Glutamatergic neuron (in vitro differentiated cells): ENCODE measurements at regions not wholly inside any gene's neighbourhood (a gene's known extent, or its start where the extent isn't known, plus 50 kb on each side); places are given as distances from the start of the nearest gene placed in this dataset.

Experiments
- DNase-seq: peaks from one replicate; pipeline ENCODE4 v3.0.0; 2022
- H3K27ac Mint-ChIP-seq: one replicate; pipeline ENCODE4 v1.8.0; 2020; ENCODE audit warnings: mild to moderate bottlenecking, mixed read lengths, inconsistent platforms; ENCODE audit not compliant: unreplicated experiment
- H3K27me3 Mint-ChIP-seq: one replicate; pipeline ENCODE4 v1.8.0; 2020; ENCODE audit warnings: mild to moderate bottlenecking, moderate library complexity, mixed read lengths, inconsistent platforms; ENCODE audit not compliant: unreplicated experiment
- H3K36me3 Mint-ChIP-seq: one replicate; pipeline ENCODE4 v1.8.0; 2020; ENCODE audit warnings: mild to moderate bottlenecking, mixed read lengths, inconsistent platforms; ENCODE audit not compliant: unreplicated experiment
- H3K4me1 Mint-ChIP-seq: one replicate; pipeline ENCODE4 v1.8.0; 2020; ENCODE audit warnings: mild to moderate bottlenecking, low read depth, mixed read lengths, inconsistent platforms; ENCODE audit not compliant: unreplicated experiment
- H3K4me3 Mint-ChIP-seq: one replicate; pipeline ENCODE4 v1.8.0; 2020; ENCODE audit warnings: mild to moderate bottlenecking, mixed read lengths, inconsistent platforms; ENCODE audit not compliant: unreplicated experiment
- H3K9me3 Mint-ChIP-seq: one replicate; pipeline ENCODE4 v1.8.0; 2020; ENCODE audit warnings: mild to moderate bottlenecking, moderate library complexity, mixed read lengths, inconsistent platforms; ENCODE audit not compliant: unreplicated experiment
- TF ChIP-seq, protein P1 (sequence below): fragments of 200-600 bp; sonication (generic); IDR thresholded peaks from one replicate; pipeline ENCODE4 v1.5.0; 2021; ENCODE audit not compliant: partially characterized antibody, unreplicated experiment

DNA sequence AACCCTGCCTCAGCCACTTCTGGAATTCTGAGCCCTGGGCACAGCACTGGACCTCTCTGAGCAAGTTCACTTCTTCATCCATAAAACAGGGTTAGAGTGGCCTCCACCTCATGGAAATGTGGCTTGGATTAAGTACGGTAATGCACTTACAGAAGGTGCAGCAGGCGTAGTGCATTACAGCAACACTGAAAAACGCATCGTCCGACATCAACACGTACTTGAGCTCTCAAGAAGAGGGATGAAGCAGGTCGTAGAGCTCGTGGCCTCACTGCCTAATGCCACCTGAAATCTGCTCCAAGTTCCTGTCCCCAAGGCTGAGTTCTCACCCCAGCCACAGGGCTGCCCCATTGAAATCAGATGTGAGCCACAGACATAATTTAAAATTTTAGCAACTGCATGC lies 650.1 kb downstream of the NPHP4 start:
- Mint-ChIP-seq H3K9me3 (peaks cover 20% of the 10 kb centered on the region), H3K4me1 (no peaks in the 10 kb centered on the region), H3K27ac (no peak overlapping the region), H3K4me3 (no peak overlapping the region), H3K36me3 (peaks cover 11% of the 10 kb centered on the region), H3K27me3 (peaks cover 8% of the 10 kb centered on the region)
- TF ChIP-seq, protein P1, sequence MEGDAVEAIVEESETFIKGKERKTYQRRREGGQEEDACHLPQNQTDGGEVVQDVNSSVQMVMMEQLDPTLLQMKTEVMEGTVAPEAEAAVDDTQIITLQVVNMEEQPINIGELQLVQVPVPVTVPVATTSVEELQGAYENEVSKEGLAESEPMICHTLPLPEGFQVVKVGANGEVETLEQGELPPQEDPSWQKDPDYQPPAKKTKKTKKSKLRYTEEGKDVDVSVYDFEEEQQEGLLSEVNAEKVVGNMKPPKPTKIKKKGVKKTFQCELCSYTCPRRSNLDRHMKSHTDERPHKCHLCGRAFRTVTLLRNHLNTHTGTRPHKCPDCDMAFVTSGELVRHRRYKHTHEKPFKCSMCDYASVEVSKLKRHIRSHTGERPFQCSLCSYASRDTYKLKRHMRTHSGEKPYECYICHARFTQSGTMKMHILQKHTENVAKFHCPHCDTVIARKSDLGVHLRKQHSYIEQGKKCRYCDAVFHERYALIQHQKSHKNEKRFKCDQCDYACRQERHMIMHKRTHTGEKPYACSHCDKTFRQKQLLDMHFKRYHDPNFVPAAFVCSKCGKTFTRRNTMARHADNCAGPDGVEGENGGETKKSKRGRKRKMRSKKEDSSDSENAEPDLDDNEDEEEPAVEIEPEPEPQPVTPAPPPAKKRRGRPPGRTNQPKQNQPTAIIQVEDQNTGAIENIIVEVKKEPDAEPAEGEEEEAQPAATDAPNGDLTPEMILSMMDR: no peak
- DNase-seq: no peak

DNA sequence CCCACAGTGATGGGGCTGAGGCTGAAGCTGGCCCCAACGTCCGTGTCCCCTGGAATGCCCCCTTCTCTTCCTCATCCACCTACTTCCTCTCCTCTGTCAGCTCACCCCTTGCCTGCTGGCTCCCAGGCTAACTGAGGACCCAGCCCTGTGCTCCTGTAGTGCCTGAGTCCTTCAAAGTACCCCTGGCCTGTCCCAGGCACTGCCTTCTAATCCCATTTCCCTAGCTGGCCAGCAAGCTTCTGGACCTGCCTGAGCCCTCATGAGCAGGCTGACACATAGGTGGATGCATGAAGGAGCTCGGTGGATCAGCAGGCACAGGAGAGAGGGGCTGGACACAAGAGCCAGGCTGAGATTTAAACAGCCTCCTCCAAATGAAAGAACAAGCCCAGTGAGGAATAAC lies 650.8 kb downstream of the NPHP4 start:
- peaks cover 7% of the 10 kb centered on the region for H3K36me3 Mint-ChIP-seq
- H3K27me3 Mint-ChIP-seq: peaks cover 6% of the 10 kb centered on the region
- no peak for DNase-seq
- peaks cover 20% of the 10 kb centered on the region for H3K9me3 Mint-ChIP-seq
- TF ChIP-seq, protein P1: no peak
- H3K4me3 Mint-ChIP-seq: no peak overlapping the region
- H3K27ac Mint-ChIP-seq: no peak overlapping the region
- H3K4me1 Mint-ChIP-seq: no peaks in the 10 kb centered on the region

GRCh38 chr1:5340560-5341130 lies 651.6 kb downstream of the NPHP4 start:
- TF ChIP-seq, protein P1: no peak
- DNase-seq: no peak
- peaks cover 7% of the 10 kb centered on the region for H3K36me3 Mint-ChIP-seq
- no peaks in the 10 kb centered on the region for H3K4me1 Mint-ChIP-seq
- no peak overlapping the region for H3K27ac Mint-ChIP-seq
- H3K9me3 Mint-ChIP-seq: peaks cover 15% of the 10 kb centered on the region
- H3K4me3 Mint-ChIP-seq: no peak overlapping the region
- H3K27me3 Mint-ChIP-seq: peaks cover 6% of the 10 kb centered on the region

DNA sequence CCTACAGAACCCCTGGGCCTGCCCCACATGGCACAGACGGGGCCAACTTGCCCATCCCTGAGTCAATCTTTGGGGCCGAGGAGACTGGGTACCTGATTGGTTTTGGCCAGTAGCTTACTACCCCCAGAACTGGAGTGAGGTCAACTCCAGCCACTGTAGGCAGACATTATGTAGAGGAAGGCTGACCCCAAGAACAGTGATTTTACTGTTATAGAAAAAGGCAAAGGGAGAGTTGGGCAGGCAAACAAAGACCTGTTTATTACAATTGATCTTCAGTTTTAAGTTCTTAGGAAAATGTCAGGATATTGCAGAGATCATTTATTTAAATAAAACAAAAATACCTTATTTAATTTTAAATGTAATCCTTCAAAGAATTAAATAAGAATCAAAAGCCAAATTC lies 653.8 kb downstream of the NPHP4 start:
- Mint-ChIP-seq H3K36me3 (peaks cover 13% of the 10 kb centered on the region), H3K27me3 (peaks cover 6% of the 10 kb centered on the region), H3K4me1 (no peaks in the 10 kb centered on the region), H3K27ac (no peak overlapping the region), H3K4me3 (no peak overlapping the region), H3K9me3 (peaks cover 11% of the 10 kb centered on the region)
- TF ChIP-seq, protein P1: no peak
- DNase-seq: no peak

DNA sequence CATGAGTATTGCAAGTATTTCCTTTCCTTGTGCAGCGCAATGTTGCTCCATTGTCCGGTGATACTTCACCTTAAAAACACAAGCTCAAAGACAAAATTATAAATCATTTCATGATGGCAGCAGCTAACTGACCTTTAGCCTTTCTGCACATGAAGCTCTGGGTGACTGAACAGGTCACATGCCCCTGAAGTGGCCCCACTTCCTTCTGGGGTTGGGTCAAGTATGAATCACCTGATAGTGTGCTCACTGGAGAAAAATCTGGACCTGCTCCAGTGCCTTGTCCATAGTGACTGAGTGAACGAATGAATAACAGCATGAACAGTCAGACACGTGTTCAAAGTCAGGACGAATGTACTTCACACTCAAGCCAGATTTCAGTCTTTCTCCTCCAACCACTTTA lies 658.9 kb downstream of the NPHP4 start:
- Mint-ChIP-seq H3K4me1 (no peaks in the 10 kb centered on the region), H3K36me3 (peaks cover 9% of the 10 kb centered on the region), H3K27ac (no peak overlapping the region), H3K27me3 (peaks cover 4% of the 10 kb centered on the region), H3K4me3 (no peak overlapping the region), H3K9me3 (peaks cover 1% of the 10 kb centered on the region)
- TF ChIP-seq, protein P1: no peak
- DNase-seq: no peak
